Naive thymus-derived CD8-positive, alpha-beta T cell (primary cell): ENCODE measurements at regions not wholly inside any gene's neighbourhood (a gene's known extent, or its start where the extent isn't known, plus 50 kb on each side); places are given as distances from the start of the nearest gene placed in this dataset.
A peak's percentile ranks its signal among the peaks of the same experiment; 100 is the strongest.
"Not testable (repeated sequence)": the region's sequence is repeated elsewhere in the genome, so short reads cannot be mapped to it uniquely, and the experiment has no call there.

Experiments used
- ATAC-seq, 2 donors: fragments of 150-1000 bp; cut with Tn5 transposase in 1 of 2; sonication (Bioruptor Pico), chemical (Tn5 transposase) in 1 of 2; 1 replicate in 1 of 2; 2 replicates in 1 of 2; pipeline ENCODE4 v1.10.0; 2021; ENCODE audit warnings: mild to moderate bottlenecking in 2 of 2, moderate library complexity in 2 of 2
- POLR2A ChIA-PET: fragments of 350-600 bp; sonication (Branson Sonifier 250); formaldehyde crosslinking; loops from one replicate; lab custom pipeline; 2021; ENCODE audit warnings: antibody characterized with exemption; lab: Charles Lee
- DNase-seq, 10 donors: peaks; one replicate each; pipeline versions ENCODE4 v3.0.0 to v3.0.0-alpha.2; 2020 to 2022
- H3K27ac Mint-ChIP-seq, 10 donors: one replicate each; pipeline ENCODE4 v1.8.0; 2020 to 2022; ENCODE audit warnings: mild to moderate bottlenecking in 10 of 10, mixed read lengths in 10 of 10, moderate library complexity in 4 of 10, inconsistent platforms in 1 of 10
- H3K27me3 Mint-ChIP-seq, 5 donors: one replicate each; pipeline ENCODE4 v1.8.0; 2021 to 2022; ENCODE audit warnings: mixed read lengths in 5 of 5
- H3K36me3 Mint-ChIP-seq, 3 donors: one replicate each; pipeline ENCODE4 v1.8.0; 2020 to 2022; ENCODE audit warnings: mixed read lengths in 3 of 3, mild to moderate bottlenecking in 2 of 3, inconsistent platforms in 1 of 3
- H3K4me1 Mint-ChIP-seq, 4 donors: one replicate each; pipeline ENCODE4 v1.8.0; 2021 to 2022; ENCODE audit warnings: mixed read lengths in 4 of 4
- H3K4me3 Mint-ChIP-seq, 10 donors: one replicate each; pipeline ENCODE4 v1.8.0; 2020 to 2022; ENCODE audit warnings: mild to moderate bottlenecking in 10 of 10, mixed read lengths in 10 of 10, moderate library complexity in 6 of 10, inconsistent platforms in 1 of 10
- H3K9me3 Mint-ChIP-seq, 9 donors: one replicate each; pipeline ENCODE4 v1.8.0; 2020 to 2022; ENCODE audit warnings: mixed read lengths in 9 of 9, mild to moderate bottlenecking in 3 of 9, inconsistent platforms in 1 of 9, moderate library complexity in 1 of 9

DNA sequence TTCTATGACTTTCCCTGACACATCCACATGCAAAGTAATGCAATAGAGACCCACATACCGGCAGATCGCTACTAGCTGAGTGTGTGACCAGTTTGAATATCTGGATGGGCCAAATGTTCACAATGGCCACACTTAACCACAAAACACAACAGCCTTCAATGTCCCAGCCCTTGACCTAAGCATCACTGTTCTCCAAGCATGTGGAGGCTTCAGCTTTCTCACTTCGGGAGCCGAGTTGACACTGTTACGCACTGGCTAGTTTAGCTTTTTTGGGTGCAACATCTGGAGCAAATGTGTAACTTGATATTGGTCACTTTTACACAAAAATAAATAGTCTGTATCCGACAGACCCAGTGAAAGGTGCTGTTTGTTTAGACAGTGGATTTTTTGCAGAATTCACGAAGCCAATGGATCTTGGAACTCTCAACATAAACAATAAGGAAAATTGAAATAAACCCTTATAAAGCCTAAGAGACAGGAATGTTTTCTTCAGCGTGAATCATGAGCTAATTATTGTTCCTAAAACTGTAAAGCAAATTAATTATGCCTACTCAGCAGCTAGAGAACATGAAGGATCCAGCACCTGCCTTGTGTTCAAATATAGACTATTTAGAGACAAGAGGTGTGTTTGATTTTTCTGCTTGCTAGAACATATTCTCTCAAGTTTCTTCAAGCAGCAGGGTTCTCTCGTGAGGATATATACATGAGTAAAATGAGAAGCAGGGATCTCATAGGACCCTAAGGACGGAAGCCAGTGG is 117.6 kb upstream of the JCAD start:
- ATAC-seq (no peak), DNase-seq (no peak)
- Mint-ChIP-seq H3K27ac (no peak overlapping the region), H3K36me3 (no peaks in the 10 kb centered on the region), H3K4me1 (no peaks in the 10 kb centered on the region), H3K9me3 (no peaks in the 10 kb centered on the region), H3K27me3 (peaks cover 5 to 28% (median 14%) of the 10 kb centered on the region in 5 donors), H3K4me3 (no peak overlapping the region)
- POLR2A ChIA-PET = interaction anchor here (0.7 kb wide), 1 partner anchor 665 kb away, joined by 3 read pairs; no protein-coding TSS in a partner anchor

DNA sequence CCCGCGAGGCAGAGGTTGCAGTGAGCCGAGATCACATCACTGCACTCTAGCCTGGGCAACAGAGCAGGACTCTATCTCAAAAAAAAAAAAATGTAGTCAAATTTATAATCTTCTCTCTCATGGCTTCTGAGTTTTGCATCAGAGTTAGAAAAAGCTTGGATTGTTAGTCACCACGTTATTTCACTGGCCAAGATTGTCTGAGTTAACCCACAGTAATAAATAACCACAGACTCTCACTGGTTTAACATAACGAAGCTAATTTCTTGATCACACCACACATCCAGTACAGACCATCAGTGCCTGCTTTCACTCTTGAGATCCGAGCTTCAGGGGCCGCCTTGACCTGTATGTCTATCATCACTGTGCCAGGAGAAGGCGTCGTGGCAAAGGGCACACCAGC is 116.8 kb upstream of the JCAD start:
- DNase-seq (no peak), ATAC-seq (no peak)
- no peaks in the 10 kb centered on the region for H3K36me3 Mint-ChIP-seq
- H3K27me3 Mint-ChIP-seq = peaks cover 5 to 36% (median 14%) of the 10 kb centered on the region in 5 donors
- POLR2A ChIA-PET = no interaction called here
- no peaks in the 10 kb centered on the region for H3K9me3 Mint-ChIP-seq
- no peak overlapping the region for H3K27ac Mint-ChIP-seq
- H3K4me1 Mint-ChIP-seq = no peaks in the 10 kb centered on the region
- H3K4me3 Mint-ChIP-seq = no peak overlapping the region

DNA sequence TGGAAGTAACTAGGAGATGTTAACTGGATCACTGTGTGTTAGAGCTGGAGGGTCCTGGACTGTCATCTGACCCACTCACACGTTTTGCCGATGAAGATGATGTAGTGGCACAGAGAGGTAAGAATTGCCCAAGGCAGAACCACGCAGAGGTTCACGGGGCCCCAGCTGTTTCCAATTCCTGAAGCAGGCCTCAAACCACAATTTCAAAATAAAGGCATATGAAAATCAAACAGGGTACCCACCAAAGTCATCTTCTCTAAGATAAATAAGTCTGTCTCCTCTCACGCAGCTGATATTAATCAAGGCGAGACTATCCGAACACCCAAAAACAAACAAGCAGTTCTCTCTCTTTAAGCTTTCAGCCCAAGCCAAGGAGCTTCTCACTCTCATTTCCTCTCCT is 113.3 kb upstream of the JCAD start:
- ATAC-seq = no peak
- Mint-ChIP-seq H3K27me3 (peaks cover 12 to 49% (median 19%) of the 10 kb centered on the region in 5 donors), H3K4me3 (no peak overlapping the region), H3K9me3 (no peaks in the 10 kb centered on the region), H3K4me1 (no peaks in the 10 kb centered on the region), H3K36me3 (no peaks in the 10 kb centered on the region), H3K27ac (no peak overlapping the region)
- POLR2A ChIA-PET = no interaction called here
- DNase-seq = no peak

DNA sequence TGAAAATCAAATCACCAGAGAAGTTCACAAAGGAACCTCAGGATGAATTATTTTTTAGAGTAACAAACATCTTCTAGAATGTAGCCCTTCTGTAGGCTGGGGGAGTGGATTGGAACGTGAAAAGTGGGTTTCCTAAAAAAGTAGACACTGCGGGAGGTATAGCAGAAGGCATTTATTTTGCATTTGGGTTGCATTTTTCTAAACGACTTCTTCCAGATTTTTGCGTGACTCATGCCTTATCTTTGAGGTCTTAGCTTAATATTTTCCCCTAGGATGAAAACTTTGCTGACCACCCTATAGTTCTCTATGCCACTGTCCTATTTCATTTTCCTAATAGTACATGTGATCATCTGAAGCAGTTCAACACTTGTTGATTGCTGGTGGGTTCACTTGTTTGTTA is 112.7 kb upstream of the JCAD start:
- Mint-ChIP-seq H3K27me3 (peaks cover 15 to 49% (median 20%) of the 10 kb centered on the region in 5 donors), H3K4me3 (no peak overlapping the region), H3K36me3 (no peaks in the 10 kb centered on the region), H3K9me3 (no peaks in the 10 kb centered on the region), H3K27ac (no peak overlapping the region), H3K4me1 (no peaks in the 10 kb centered on the region)
- ATAC-seq (no peak), DNase-seq (no peak)
- POLR2A ChIA-PET = interaction anchor here (0.6 kb wide), 1 partner anchor 516 kb away, joined by 3 read pairs; no protein-coding TSS in a partner anchor

DNA sequence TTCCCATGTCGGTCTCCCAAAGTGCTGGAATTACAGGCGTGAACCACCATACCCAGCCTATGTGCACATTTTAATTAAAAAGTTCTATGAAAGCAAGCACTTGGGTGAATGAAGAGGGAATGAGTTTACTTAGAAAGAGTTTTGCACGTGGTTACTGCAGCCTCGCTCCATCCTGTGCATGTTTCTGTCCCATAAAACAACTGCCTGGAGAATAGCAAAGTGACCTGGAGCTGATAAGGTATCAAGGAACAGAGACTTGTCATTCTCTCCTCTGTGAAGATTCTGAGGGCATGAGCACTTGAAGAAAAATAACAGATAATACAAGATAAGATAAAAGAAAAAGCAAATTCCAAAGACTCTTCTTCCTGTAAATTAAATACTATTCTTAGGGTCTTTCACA is 112.2 kb upstream of the JCAD start:
- peaks cover 17 to 49% (median 20%) of the 10 kb centered on the region in 5 donors for H3K27me3 Mint-ChIP-seq
- no peaks in the 10 kb centered on the region for H3K9me3 Mint-ChIP-seq
- H3K27ac Mint-ChIP-seq = no peak overlapping the region
- H3K36me3 Mint-ChIP-seq = no peaks in the 10 kb centered on the region
- H3K4me3 Mint-ChIP-seq = no peak overlapping the region
- H3K4me1 Mint-ChIP-seq = no peaks in the 10 kb centered on the region
- DNase-seq (no peak), ATAC-seq (no peak)
- POLR2A ChIA-PET = interaction anchor here (0.6 kb wide), 1 partner anchor 515 kb away, joined by 3 read pairs; no protein-coding TSS in a partner anchor

DNA sequence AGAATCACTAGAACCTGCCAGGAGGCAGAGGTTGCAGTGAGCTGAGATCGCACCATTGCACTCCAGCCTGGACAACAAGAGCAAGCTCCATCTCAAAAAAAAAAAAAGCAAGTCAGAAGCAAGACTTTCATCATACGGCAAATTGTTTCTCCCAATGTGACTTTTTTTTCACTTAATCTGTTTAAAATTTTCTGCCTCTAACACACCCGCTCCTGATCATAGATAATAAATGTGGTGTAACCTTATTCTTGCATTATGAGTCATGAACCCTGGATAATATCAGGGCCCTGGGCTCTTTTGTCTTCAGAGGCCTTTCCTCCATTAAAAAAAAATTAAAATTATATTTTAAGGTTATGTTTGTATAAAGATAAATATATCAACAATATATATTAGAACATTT is 111.4 kb upstream of the JCAD start:
- DNase-seq = no peak
- H3K36me3 Mint-ChIP-seq = no peaks in the 10 kb centered on the region
- ATAC-seq = no peak
- H3K4me3 Mint-ChIP-seq = no peak overlapping the region
- no peaks in the 10 kb centered on the region for H3K9me3 Mint-ChIP-seq
- POLR2A ChIA-PET = no interaction called here
- H3K27ac Mint-ChIP-seq = no peak overlapping the region
- H3K4me1 Mint-ChIP-seq = no peaks in the 10 kb centered on the region
- peaks cover 17 to 50% (median 18%) of the 10 kb centered on the region in 5 donors for H3K27me3 Mint-ChIP-seq

DNA sequence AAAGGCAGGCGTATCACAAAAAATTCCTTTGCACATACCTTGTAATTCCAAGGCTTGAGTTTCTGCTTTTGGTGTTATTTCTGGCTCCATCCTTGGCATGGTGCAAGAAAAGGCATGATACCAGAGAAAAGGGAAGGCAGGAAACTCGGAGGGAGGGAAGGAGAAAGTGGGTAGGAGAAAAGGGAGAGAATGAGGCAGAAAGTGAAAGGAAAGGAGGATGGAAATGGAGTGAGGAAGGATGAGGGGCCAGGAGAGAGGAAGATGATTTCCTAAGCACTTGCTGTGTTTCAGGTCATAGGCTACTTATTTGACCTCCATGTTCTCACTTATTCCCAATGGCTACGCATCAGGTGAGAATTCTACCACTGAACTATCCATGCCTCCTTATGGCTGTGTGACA is 110.8 kb upstream of the JCAD start:
- no peak for ATAC-seq
- H3K4me1 Mint-ChIP-seq = no peaks in the 10 kb centered on the region
- no peak for DNase-seq
- H3K9me3 Mint-ChIP-seq = no peaks in the 10 kb centered on the region
- H3K36me3 Mint-ChIP-seq = no peaks in the 10 kb centered on the region
- H3K27me3 Mint-ChIP-seq = peaks cover 18 to 54% (median 24%) of the 10 kb centered on the region in 5 donors
- H3K4me3 Mint-ChIP-seq = no peak overlapping the region
- POLR2A ChIA-PET = no interaction called here
- no peak overlapping the region for H3K27ac Mint-ChIP-seq

DNA sequence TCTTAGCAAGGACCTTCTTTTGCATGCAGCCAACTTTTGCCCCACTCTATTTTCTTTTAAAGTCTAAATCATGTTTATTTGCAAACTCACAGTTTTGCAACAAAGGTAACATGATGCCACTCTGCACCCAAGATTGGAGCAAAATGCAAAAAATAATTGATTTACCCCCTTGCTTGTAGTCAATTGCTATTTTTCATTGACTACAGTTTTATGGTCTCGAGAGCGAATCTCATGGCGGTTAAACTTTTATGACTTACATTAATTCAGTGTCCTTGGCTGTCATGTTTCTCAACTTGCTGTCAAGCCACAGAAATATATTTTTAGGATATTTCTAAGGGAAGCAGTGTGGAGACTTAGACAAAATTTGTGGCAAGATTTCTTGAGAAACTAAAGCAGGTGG is 110.0 kb upstream of the JCAD start:
- ATAC-seq (no peak), DNase-seq (no peak)
- no peaks in the 10 kb centered on the region for H3K9me3 Mint-ChIP-seq
- no peaks in the 10 kb centered on the region for H3K36me3 Mint-ChIP-seq
- H3K27me3 Mint-ChIP-seq = peaks cover 20 to 56% (median 25%) of the 10 kb centered on the region in 5 donors
- no peak overlapping the region for H3K4me3 Mint-ChIP-seq
- POLR2A ChIA-PET = no interaction called here
- H3K4me1 Mint-ChIP-seq = no peaks in the 10 kb centered on the region
- H3K27ac Mint-ChIP-seq = no peak overlapping the region

DNA sequence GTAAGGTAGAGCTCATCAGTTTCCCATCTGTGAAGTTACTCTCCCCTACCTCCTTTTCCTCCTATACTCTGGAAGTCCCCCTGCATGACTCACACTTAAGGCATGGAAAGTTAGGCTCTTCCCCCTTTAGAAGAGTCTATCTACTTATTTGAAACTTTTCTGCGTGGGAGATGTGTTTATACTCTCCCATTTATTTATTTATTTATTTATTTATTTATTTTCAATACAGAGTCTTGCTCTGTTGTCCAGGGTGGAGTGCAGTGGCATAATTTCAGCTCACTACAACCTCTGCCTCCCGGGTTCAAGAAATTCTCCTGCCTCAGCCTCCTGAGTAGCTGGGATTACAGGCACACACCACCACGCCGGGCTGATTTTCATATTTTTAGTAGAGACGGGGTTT is 107.5 kb upstream of the JCAD start:
- DNase-seq (no peak), ATAC-seq (no peak)
- H3K4me3 Mint-ChIP-seq = no peak overlapping the region
- POLR2A ChIA-PET = no interaction called here
- no peaks in the 10 kb centered on the region for H3K36me3 Mint-ChIP-seq
- H3K27me3 Mint-ChIP-seq = peaks cover 18 to 50% (median 29%) of the 10 kb centered on the region in 5 donors
- no peak overlapping the region for H3K27ac Mint-ChIP-seq
- peaks cover 0 to 8% (median 5%) of the 10 kb centered on the region in 4 donors for H3K4me1 Mint-ChIP-seq
- peaks cover 0 to 2% (median 0%) of the 10 kb centered on the region in 9 donors for H3K9me3 Mint-ChIP-seq

DNA sequence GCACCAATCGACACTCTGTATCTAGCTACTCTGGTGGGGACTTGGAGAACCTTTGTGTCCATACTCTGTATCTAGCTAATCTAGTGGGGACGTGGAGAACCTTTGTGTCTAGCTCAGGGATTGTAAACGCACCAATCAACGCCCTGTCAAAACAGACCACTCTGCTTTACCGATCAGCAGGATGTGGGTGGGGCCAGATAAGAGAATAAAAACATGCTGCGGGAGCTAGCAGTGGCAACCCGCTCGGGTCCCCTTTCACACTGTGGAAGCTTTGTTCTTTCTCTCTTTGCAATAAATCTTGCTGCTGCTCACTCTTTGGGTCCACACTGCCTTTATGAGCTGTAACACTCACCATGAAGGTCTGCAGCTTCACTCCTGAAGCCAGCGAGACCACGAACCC is 104.0 kb upstream of the JCAD start:
- H3K4me1 Mint-ChIP-seq = not testable (repeated sequence)

DNA sequence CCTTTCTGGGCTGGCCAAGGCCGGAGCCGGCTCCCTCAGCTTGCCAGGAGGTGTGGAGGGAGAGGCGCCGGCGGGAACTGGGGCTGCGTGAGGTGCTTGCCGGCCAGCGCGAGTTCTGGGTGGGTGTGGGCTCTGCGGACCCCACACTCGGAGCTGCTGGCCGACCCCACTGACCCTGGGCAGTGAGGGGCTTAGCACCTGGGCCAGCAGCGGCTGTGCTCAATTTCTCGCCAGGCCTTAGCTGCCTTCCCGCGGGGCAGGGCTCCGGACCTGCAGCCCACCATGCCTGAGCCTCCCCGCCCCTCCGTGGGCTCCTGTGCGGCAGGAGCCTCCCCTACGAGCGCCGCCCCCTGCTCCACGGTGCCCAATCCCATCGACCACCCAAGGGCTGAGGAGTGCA is 103.4 kb upstream of the JCAD start:
- H3K9me3 Mint-ChIP-seq, H3K4me3 Mint-ChIP-seq, ATAC-seq, H3K36me3 Mint-ChIP-seq, POLR2A ChIA-PET, H3K27ac Mint-ChIP-seq, DNase-seq, H3K4me1 Mint-ChIP-seq: not testable (repeated sequence)
- H3K27me3 Mint-ChIP-seq = peaks cover 26 to 47% (median 29%) of the 10 kb centered on the region in 5 donors

More for the DNA sequence above, 104.0 kb upstream of the JCAD start:
- H3K9me3 Mint-ChIP-seq, H3K27ac Mint-ChIP-seq, ATAC-seq, H3K36me3 Mint-ChIP-seq, DNase-seq, POLR2A ChIA-PET: not testable (repeated sequence)
- peaks cover 29 to 45% (median 32%) of the 10 kb centered on the region in 5 donors for H3K27me3 Mint-ChIP-seq
- H3K4me3 Mint-ChIP-seq = peak overlapping the region in 7 of 10 donors; percentile 21 to 61 (median 51)

DNA sequence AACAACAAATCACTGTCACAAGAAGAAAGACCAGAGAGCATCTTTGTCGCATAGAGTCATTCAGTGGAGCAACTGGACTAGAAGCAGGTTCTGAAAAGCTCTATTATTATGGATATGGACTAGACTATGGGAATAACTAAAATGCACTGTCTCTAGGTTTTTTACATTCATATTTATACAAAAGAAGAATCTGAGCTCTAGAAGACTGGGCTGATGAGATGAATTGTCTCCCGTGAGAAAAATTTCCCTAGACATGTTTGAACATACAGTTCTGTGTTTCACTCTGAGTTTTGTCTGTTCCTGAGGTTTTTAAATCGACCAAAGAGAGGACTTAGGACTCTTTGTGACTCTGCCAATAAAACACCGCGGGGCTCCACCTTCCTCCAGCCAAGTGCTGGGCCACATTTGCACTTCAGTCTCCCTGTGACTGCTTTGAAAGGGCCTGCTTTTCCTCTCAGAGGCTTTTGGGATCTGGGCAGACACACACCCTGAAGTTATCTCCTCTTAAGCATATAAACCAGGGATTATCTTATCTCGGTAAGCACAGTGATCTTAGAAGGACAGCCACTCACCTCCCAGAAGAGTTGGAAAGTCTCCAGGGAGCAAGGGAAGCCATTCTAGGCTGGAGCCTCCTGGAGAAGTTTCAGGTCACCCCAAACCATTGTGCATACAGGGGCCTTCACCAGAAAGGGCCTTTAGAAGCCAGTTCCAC is 101.0 kb upstream of the JCAD start:
- H3K27ac Mint-ChIP-seq = no peak overlapping the region
- H3K4me1 Mint-ChIP-seq = peaks cover 3 to 8% (median 5%) of the 10 kb centered on the region in 4 donors
- DNase-seq (no peak), ATAC-seq (no peak)
- H3K4me3 Mint-ChIP-seq = no peak overlapping the region
- peaks cover 0 to 2% (median 0%) of the 10 kb centered on the region in 9 donors for H3K9me3 Mint-ChIP-seq
- H3K36me3 Mint-ChIP-seq = no peaks in the 10 kb centered on the region
- POLR2A ChIA-PET = no interaction called here
- H3K27me3 Mint-ChIP-seq = peaks cover 16 to 38% (median 21%) of the 10 kb centered on the region in 5 donors

DNA sequence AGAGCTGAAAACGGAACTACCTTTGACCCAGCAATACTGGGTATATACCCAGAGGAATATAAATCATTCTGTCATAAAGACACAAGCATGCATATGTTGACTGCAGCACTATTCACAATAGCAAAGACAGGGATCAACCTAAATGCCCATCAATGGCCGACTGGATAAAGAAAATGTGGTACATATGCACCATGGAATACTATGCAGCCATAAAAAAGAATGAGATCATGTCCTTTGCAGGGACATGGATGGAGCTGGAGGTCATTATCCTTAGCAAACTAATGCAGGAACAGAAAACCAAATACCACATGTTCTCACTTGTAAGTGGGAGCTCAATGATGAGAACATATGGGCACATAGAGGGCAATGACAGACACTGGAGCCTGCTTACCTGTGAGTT is 100.2 kb upstream of the JCAD start:
- H3K27me3 Mint-ChIP-seq = peaks cover 14 to 38% (median 24%) of the 10 kb centered on the region in 5 donors
- H3K4me1 Mint-ChIP-seq, H3K36me3 Mint-ChIP-seq, DNase-seq, H3K27ac Mint-ChIP-seq, H3K9me3 Mint-ChIP-seq, POLR2A ChIA-PET, ATAC-seq, H3K4me3 Mint-ChIP-seq: not testable (repeated sequence)
